ENCODE measurements at regions not wholly inside any gene's neighbourhood (a gene's known extent, or its start where the extent isn't known, plus 50 kb on each side); places are given as distances from the start of the nearest gene placed in this dataset.

DNA sequence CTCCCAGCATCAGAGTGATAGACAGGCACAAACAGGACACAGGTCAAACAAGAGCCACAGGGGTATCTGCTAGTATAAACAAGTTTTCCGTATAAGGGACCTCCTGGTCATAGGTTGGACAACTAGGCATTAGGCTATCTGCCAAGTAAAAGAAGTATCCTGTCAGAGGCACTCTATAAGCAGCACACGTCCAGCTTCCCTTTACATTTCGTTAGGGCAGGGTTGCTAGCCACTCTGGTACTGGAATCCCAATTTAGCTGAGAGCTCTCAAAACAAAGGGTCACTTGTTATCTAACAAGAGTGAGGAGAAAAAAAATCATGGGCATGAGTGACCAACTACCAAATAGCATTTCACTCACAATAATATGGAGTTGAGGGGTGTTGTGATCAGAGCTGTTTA lies 780.7 kb upstream of the DIAPH2 start:
- Histone ChIP-seq H2BK15ac (ENCODE audit: low read length) (no peak overlapping the region), H3K79me1 (ENCODE audit: low read depth, low read length) (no peaks in the 10 kb centered on the region), H3K79me2 (ENCODE audit: control insufficient read depth in 1 of 2, insufficient read depth in 2 of 2, low read length in 2 of 2) (no peaks in the 10 kb centered on the region), H2AFZ (ENCODE audit: low read length) (no peak overlapping the region), H3K9me3 (ENCODE audit: insufficient read depth in 2 of 2, low read depth in 1 of 2, low read length in 1 of 2) (no peaks in the 10 kb centered on the region), H3K23ac (ENCODE audit: insufficient read length) (no peak overlapping the region), H4K91ac (replicated peaks; ENCODE audit: insufficient read length, low read length) (no peak overlapping the region), H2BK20ac (ENCODE audit: low read length) (no peak overlapping the region), H3K18ac (ENCODE audit: extremely low read depth, low read length) (no peak overlapping the region), H3K27ac (ENCODE audit: low read depth, low read length) (no peak overlapping the region), H3K36me3 (ENCODE audit: control insufficient read depth in 2 of 4, insufficient read depth in 4 of 4, low read length in 3 of 4) (no peaks in the 10 kb centered on the region), H4K5ac (ENCODE audit: insufficient read length, low read depth, low read length) (no peak overlapping the region), H3K4me3 (ENCODE audit: extremely low read depth in 1 of 4, insufficient read depth in 2 of 4, low read depth in 3 of 4, low read length in 4 of 4) (no peak overlapping the region), H2BK120ac (replicated peaks; ENCODE audit: low read depth, low read length) (no peak overlapping the region), H3K9ac (replicated peaks in 1 of 4; ENCODE audit: extremely low read depth in 1 of 4, low read depth in 3 of 4, low read length in 3 of 4) (no peak overlapping the region), H3K56ac (replicated peaks; ENCODE audit: insufficient read length, low read depth, low read length) (no peak overlapping the region), H3K4me1 (replicated peaks in 1 of 4; ENCODE audit: control insufficient read depth in 3 of 4, insufficient read depth in 4 of 4, low read length in 3 of 4) (no peaks in the 10 kb centered on the region), H3K4me2 (ENCODE audit: insufficient read depth in 1 of 2, low read depth in 2 of 2, low read length in 2 of 2) (no peak overlapping the region), H2BK12ac (ENCODE audit: low read depth, low read length) (no peak overlapping the region), H3K23me2 (ENCODE audit: low read depth, low read length) (no peaks in the 10 kb centered on the region), H2AK5ac (ENCODE audit: low read depth, low read length) (no peak overlapping the region), H3K27me3 (replicated peaks in 1 of 4; ENCODE audit: control insufficient read depth in 3 of 4, extremely low read depth in 1 of 4, insufficient read depth in 3 of 4, low read length in 3 of 4) (no peaks in the 10 kb centered on the region), H4K20me1 (replicated peaks in 1 of 2; ENCODE audit: control insufficient read depth in 1 of 2, insufficient read depth in 2 of 2, low read length in 2 of 2) (no peaks in the 10 kb centered on the region), H3K14ac (ENCODE audit: insufficient read length) (no peak overlapping the region), H3K4ac (replicated peaks; ENCODE audit: insufficient read length, low read depth, low read length) (no peak overlapping the region), H2BK5ac (ENCODE audit: low read depth, low read length) (no peak overlapping the region), H4K8ac (ENCODE audit: extremely low read depth, insufficient read depth, low read length) (no peak overlapping the region)
- ChIA-PET CTCF (ENCODE audit: partially characterized antibody) (interaction anchor here (0.6 to 3.0 kb wide), 4 partner anchors 12 to 278 kb away, joined by 3 to 15 read pairs (median 5); no protein-coding TSS in a partner anchor), POLR2A (ENCODE audit: partially characterized antibody) (no interaction called here)
- WGBS, 2 experiments (ENCODE audit: extremely low coverage in 1 of 2, insufficient coverage in 1 of 2, insufficient read length in 1 of 2, insufficient replicate concordance in 2 of 2, low coverage in 1 of 2, low lambda C conversion rate in 2 of 2, missing lambda C conversion rate in 1 of 2), result 97% methylated on average over 3 of the region's 3 CpGs; no CpG with 5 or more reads in 1 of the 2 experiments
- no peak for TF ChIP-seq BRCA1 (IDR thresholded peaks at IDR 0.05; ENCODE audit: low read depth, low read length)
- no peak for TF ChIP-seq JUND (IDR thresholded peaks at IDR 0.05; ENCODE audit: low read length)
- no peak for TF ChIP-seq PHF8 (conservative IDR thresholded peaks at IDR 0.05; ENCODE audit: low read depth, low read length)
- TF ChIP-seq NANOG (IDR thresholded peaks at IDR 0.05; ENCODE audit: insufficient read depth, low read depth, low read length, poor library complexity, severe bottlenecking), result no peak
- TF ChIP-seq CBX8 (IDR thresholded peaks at IDR 0.05; ENCODE audit: borderline replicate concordance, low read depth, low read length), result no peak
- TF ChIP-seq, protein P1, sequence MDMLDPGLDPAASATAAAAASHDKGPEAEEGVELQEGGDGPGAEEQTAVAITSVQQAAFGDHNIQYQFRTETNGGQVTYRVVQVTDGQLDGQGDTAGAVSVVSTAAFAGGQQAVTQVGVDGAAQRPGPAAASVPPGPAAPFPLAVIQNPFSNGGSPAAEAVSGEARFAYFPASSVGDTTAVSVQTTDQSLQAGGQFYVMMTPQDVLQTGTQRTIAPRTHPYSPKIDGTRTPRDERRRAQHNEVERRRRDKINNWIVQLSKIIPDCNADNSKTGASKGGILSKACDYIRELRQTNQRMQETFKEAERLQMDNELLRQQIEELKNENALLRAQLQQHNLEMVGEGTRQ (IDR thresholded peaks at IDR 0.05; ENCODE audit: low read length), result no peak
- no peak for TF ChIP-seq KDM5A (IDR thresholded peaks at IDR 0.05; ENCODE audit: low read length)
- no peak for TF ChIP-seq MAFK (IDR thresholded peaks at IDR 0.05; ENCODE audit: low read depth, low read length)
- TF ChIP-seq POLR2A (IDR thresholded peaks at IDR 0.05; ENCODE audit: control extremely low read depth in 1 of 2, low read depth in 2 of 2, low read length in 2 of 2), result no peak
- no peak for TF ChIP-seq KDM4A (IDR thresholded peaks at IDR 0.05; ENCODE audit: low read depth, low read length, severe bottlenecking)
- no peak for TF ChIP-seq POLR2AphosphoS5 (IDR thresholded peaks at IDR 0.05; ENCODE audit: low read depth, low read length)
- DNase-seq (ENCODE audit: low read depth in 1 of 2, low spot score in 2 of 2) (no peak), FAIRE-seq (no peak)

Data from H1 (cell line).